ENCODE measurements at regions not wholly inside any gene's neighbourhood (a gene's known extent, or its start where the extent isn't known, plus 50 kb on each side); places are given as distances from the start of the nearest gene placed in this dataset.
"Not testable (repeated sequence)": the region's sequence is repeated elsewhere in the genome, so short reads cannot be mapped to it uniquely, and the experiment has no call there.

- TF ChIP-seq CTCF (IDR thresholded peaks at IDR 0.05; ENCODE audit: borderline replicate concordance, extremely low read depth, low read length, poor library complexity, severe bottlenecking); EZH2 (IDR thresholded peaks at IDR 0.05; ENCODE audit: borderline replicate concordance, low read depth, low read length, severe bottlenecking): not testable (repeated sequence)
Observed at GRCh38 chr7:103981-104380, 88.4 kb upstream of the FAM20C start.
